OCI-LY7 (cell line): ENCODE measurements at regions not wholly inside any gene's neighbourhood (a gene's known extent, or its start where the extent isn't known, plus 50 kb on each side); places are given as distances from the start of the nearest gene placed in this dataset.

Experiments used
- BruUV-seq: library from RNA; stranded (reverse); fragments of 400-500 nt; replicated peaks from 2 replicates; lab custom pipeline; 2021; lab: Mats Ljungman, UMichigan
- CTCF ChIA-PET: fragments of 300-600 bp; sonication (Branson Sonifier 250); formaldehyde crosslinking; loops from one replicate; lab custom pipeline; 2022; ENCODE audit warnings: antibody characterized with exemption; ENCODE audit not compliant: unreplicated experiment; lab: Charles Lee
- POLR2A ChIA-PET: fragments of 300-600 bp; sonication (Branson Sonifier 250); formaldehyde crosslinking; loops from one replicate; lab custom pipeline; 2022; ENCODE audit warnings: antibody characterized with exemption; lab: Charles Lee
- DNase-seq: peaks from one replicate; pipeline ENCODE4 v3.0.0-alpha.2; 2015; ENCODE audit warnings: low spot score
- H2AFZ ChIP-seq: fragments of 200-600 bp; sonication (generic), shearing (Covaris generic); 2 replicates; pipeline ENCODE4 v1.6.1; 2014; ENCODE audit warnings: mild to moderate bottlenecking, antibody characterized with exemption, low read length, moderate library complexity
- H3K27ac ChIP-seq: fragments of 200-600 bp; sonication (generic); 2 replicates; pipeline ENCODE4 v1.5.1; 2014; ENCODE audit warnings: mixed run types, low read depth, mild to moderate bottlenecking, moderate library complexity, low read length, inconsistent platforms; ENCODE audit not compliant: poor library complexity, severe bottlenecking
- H3K36me3 ChIP-seq: fragments of 200-600 bp; sonication (generic); 2 replicates; pipeline ENCODE4 v1.6.1; 2014; ENCODE audit warnings: mild to moderate bottlenecking, antibody characterized with exemption, low read length, moderate library complexity, mixed read lengths; ENCODE audit not compliant: insufficient read depth
- H3K4me1 ChIP-seq: fragments of 200-600 bp; sonication (generic); 2 replicates; pipeline ENCODE4 v1.5.1; 2014; ENCODE audit warnings: mild to moderate bottlenecking, low read length; ENCODE audit not compliant: insufficient read depth, poor library complexity, severe bottlenecking
- H3K4me2 ChIP-seq: fragments of 200-600 bp; sonication (generic); 2 replicates; pipeline ENCODE4 v1.6.1; 2014; ENCODE audit warnings: mild to moderate bottlenecking, low read length
- H3K4me3 ChIP-seq: fragments of 200-600 bp; sonication (generic); 2 replicates; pipeline ENCODE4 v1.5.1; 2014; ENCODE audit warnings: mild to moderate bottlenecking, low read depth, low read length; ENCODE audit not compliant: poor library complexity, severe bottlenecking
- H3K79me2 ChIP-seq: fragments of 200-600 bp; sonication (generic); 2 replicates; pipeline ENCODE4 v1.6.1; 2016; ENCODE audit warnings: low read depth, mild to moderate bottlenecking, low read length, moderate library complexity, mixed read lengths; ENCODE audit not compliant: insufficient read depth
- H3K9me2 ChIP-seq: fragments of 200-600 bp; sonication (generic); 2 replicates; pipeline ENCODE4 v1.6.1; 2016; ENCODE audit warnings: mild to moderate bottlenecking, low read length, mixed read lengths; ENCODE audit not compliant: insufficient read depth
- H3K9me3 ChIP-seq: fragments of 200-600 bp; sonication (generic); 2 replicates; pipeline ENCODE4 v1.6.1; 2014; ENCODE audit warnings: mild to moderate bottlenecking, mixed run types, low read length, mixed read lengths
- H4K20me1 ChIP-seq: fragments of 200-600 bp; sonication (generic); 2 replicates; pipeline ENCODE4 v1.6.1; 2014; ENCODE audit warnings: mild to moderate bottlenecking, antibody characterized with exemption, low read length, moderate library complexity, mixed read lengths; ENCODE audit not compliant: insufficient read depth
- EZH2phosphoT487 ChIP-seq: fragments of 200-600 bp; sonication (generic); IDR thresholded peaks from 2 replicates; pipeline ENCODE4 v1.6.1; 2018; ENCODE audit warnings: low read depth, borderline replicate concordance, mild to moderate bottlenecking, mixed run types, antibody characterized with exemption, low read length, moderate library complexity, mixed read lengths
- intact Hi-C: fragments of 100-400 bp; cut with micrococcal nuclease; formaldehyde crosslinking; loops from one replicate; pipeline ENCODE4 v1.10.0; 2022; ENCODE audit not compliant: unreplicated experiment
- TF ChIP-seq, protein P1 (sequence below): fragments of 200-600 bp; sonication (generic); conservative IDR thresholded peaks from 2 replicates; pipeline ENCODE4 v1.5.1; 2014; ENCODE audit warnings: mild to moderate bottlenecking, antibody characterized with exemption, low read length, moderate library complexity, mixed read lengths

DNA sequence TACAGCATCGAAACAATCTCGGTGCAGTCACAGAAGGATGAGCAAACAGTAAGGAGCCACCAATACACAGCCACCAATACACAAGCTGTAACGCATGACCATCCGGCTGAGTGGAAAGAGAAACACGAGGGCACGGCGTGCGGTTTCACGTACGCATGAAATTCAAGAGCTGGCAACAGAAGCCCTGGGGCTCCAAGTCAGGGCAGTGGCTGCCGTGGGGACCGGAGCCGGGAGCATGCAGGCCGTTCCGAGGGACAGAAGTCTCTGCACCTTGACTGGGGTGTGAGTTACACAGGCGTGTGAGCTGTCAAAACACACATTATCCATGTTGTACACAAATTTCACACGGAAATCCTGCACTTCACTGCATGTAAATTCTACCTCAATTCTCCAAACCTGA is 50.6 kb upstream of the METRNL start:
- intact Hi-C loops: no loop called here
- DNase-seq: no peak
- no peak overlapping the region for H2AFZ ChIP-seq
- no peak overlapping the region for H3K4me2 ChIP-seq
- no peak overlapping the region for H3K27ac ChIP-seq
- H3K4me3 ChIP-seq: no peak overlapping the region
- peaks cover 3% of the 10 kb centered on the region; the same call in 1 of the 2 replicates for H3K36me3 ChIP-seq
- H4K20me1 ChIP-seq: no peaks in the 10 kb centered on the region
- TF ChIP-seq, protein P1, sequence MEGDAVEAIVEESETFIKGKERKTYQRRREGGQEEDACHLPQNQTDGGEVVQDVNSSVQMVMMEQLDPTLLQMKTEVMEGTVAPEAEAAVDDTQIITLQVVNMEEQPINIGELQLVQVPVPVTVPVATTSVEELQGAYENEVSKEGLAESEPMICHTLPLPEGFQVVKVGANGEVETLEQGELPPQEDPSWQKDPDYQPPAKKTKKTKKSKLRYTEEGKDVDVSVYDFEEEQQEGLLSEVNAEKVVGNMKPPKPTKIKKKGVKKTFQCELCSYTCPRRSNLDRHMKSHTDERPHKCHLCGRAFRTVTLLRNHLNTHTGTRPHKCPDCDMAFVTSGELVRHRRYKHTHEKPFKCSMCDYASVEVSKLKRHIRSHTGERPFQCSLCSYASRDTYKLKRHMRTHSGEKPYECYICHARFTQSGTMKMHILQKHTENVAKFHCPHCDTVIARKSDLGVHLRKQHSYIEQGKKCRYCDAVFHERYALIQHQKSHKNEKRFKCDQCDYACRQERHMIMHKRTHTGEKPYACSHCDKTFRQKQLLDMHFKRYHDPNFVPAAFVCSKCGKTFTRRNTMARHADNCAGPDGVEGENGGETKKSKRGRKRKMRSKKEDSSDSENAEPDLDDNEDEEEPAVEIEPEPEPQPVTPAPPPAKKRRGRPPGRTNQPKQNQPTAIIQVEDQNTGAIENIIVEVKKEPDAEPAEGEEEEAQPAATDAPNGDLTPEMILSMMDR: no peak
- TF ChIP-seq EZH2phosphoT487: no peak
- no peaks in the 10 kb centered on the region for H3K4me1 ChIP-seq
- no TSS peak for BruUV-seq
- H3K9me3 ChIP-seq: no peaks in the 10 kb centered on the region
- POLR2A ChIA-PET: no interaction called here
- no peaks in the 10 kb centered on the region for H3K9me2 ChIP-seq
- CTCF ChIA-PET: no interaction called here
- H3K79me2 ChIP-seq: no peaks in the 10 kb centered on the region

DNA sequence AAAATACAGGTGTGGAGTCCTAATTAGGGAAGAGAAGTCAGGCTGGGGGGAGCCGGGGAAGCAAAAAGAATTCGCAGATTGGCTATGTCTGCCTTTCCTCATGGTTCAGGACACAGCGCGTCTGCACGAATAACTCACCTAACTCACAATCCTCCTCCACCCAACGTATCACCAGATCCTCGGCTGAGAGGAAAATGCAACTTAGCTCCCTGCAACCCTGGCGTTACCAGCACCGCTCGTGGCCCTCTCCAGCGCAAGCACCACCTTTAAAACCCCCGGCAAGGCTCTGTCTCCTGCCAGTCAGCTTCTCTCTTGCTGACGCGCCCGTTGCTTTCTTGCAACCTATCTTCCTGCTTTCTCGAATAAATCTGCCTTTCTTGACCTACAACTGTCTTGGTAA is 49.8 kb upstream of the METRNL start:
- H3K36me3 ChIP-seq: peaks cover 10% of the 10 kb centered on the region
- H3K4me3 ChIP-seq: no peak overlapping the region
- ChIA-PET POLR2A (no interaction called here), CTCF (no interaction called here)
- no peak overlapping the region for H3K27ac ChIP-seq
- H3K4me2 ChIP-seq: no peak overlapping the region
- H3K9me2 ChIP-seq: no peaks in the 10 kb centered on the region
- intact Hi-C loops: no loop called here
- H3K9me3 ChIP-seq: no peaks in the 10 kb centered on the region
- TF ChIP-seq, protein P1: no peak
- no peak for TF ChIP-seq EZH2phosphoT487
- H3K79me2 ChIP-seq: no peaks in the 10 kb centered on the region
- no TSS peak for BruUV-seq
- H3K4me1 ChIP-seq: no peaks in the 10 kb centered on the region
- no peak for DNase-seq
- H2AFZ ChIP-seq: no peak overlapping the region
- no peaks in the 10 kb centered on the region for H4K20me1 ChIP-seq
